Upper lobe of left lung (tissue), 6 donors: ENCODE measurements at regions not wholly inside any gene's neighbourhood (a gene's known extent, or its start where the extent isn't known, plus 50 kb on each side); places are given as distances from the start of the nearest gene placed in this dataset.

Experiments
- ATAC-seq, 2 donors: fragments of 200-7000 bp; cut with Tn5 transposase; one replicate each; pipeline ENCODE4 v1.9.1; 2022; ENCODE audit warnings: mild to moderate bottlenecking in 2 of 2, moderate library complexity in 2 of 2; ENCODE audit not compliant: low FRiP score in 2 of 2
- DNase-seq, 2 donors: peaks; one replicate each; pipeline ENCODE4 v3.0.0-alpha.2; 2019 to 2020
- H3K27ac ChIP-seq, 4 donors: fragments of 200-600 bp; sonication (generic); one replicate each; pipeline ENCODE4 v1.5.1; 2016 to 2019
- H3K27me3 ChIP-seq, 4 donors: fragments of 200-600 bp; sonication (generic); one replicate each; pipeline ENCODE4 v1.5.1; 2017 to 2019
- H3K36me3 ChIP-seq, 4 donors: fragments of 200-600 bp; sonication (generic); one replicate each; pipeline ENCODE4 v1.5.1; 2016 to 2019
- H3K4me1 ChIP-seq, 4 donors: fragments of 200-600 bp; sonication (generic); one replicate each; pipeline ENCODE4 v1.5.1; 2018 to 2019
- H3K4me3 ChIP-seq, 4 donors: fragments of 200-600 bp; sonication (generic); one replicate each; pipeline ENCODE4 v1.5.1; 2017 to 2019; ENCODE audit warnings: mild to moderate bottlenecking in 2 of 4, moderate library complexity in 1 of 4
- H3K9me3 ChIP-seq, 4 donors: fragments of 200-600 bp; sonication (generic); one replicate each; pipeline ENCODE4 v1.5.1; 2018 to 2019
- CTCF ChIP-seq, 6 experiments: fragments of 450-650 bp in 4 of 6; fragments of 200-600 bp in 2 of 6; sonication (generic) in 2 of 6; IDR thresholded peaks; one replicate each; pipeline ENCODE4 v1.5.1; 2016 to 2019; ENCODE audit warnings: antibody characterized with exemption in 6 of 6
- EP300 ChIP-seq, 4 donors: sonication (generic); formaldehyde crosslinking; IDR thresholded peaks; one replicate each; pipeline ENCODE4 v1.5.1; 2017; ENCODE audit warnings: antibody characterized with exemption in 4 of 4, control low read depth in 2 of 4
- POLR2A ChIP-seq, 4 donors: fragments of 450-650 bp; IDR thresholded peaks; one replicate each; pipeline ENCODE4 v1.5.1; 2016 to 2017; ENCODE audit warnings: antibody characterized with exemption in 4 of 4, mild to moderate bottlenecking in 2 of 4
- POLR2AphosphoS5 ChIP-seq, 2 donors: sonication (generic); formaldehyde crosslinking; IDR thresholded peaks; one replicate each; pipeline ENCODE4 v1.5.1; 2017; ENCODE audit warnings: antibody characterized with exemption in 2 of 2
- WGBS, 2 donors: methylation state at CpG; one replicate each; pipeline ENCODE4 v1.1.5; 2017 to 2018; 5-methylcytosine and 5-hydroxymethylcytosine counted together
- donor health status: DM: no; HTN: no; CAD: no; lungs with moderate emphysema.
- donor health status: DM: no; HTN: yes; CAD: no; lungs with severe emphysema.

GRCh38 chr1:208534599-208534897, 290.4 kb upstream of the PLXNA2 start:
- H3K4me1 ChIP-seq = no peaks in the 10 kb centered on the region
- ATAC-seq (no peak), DNase-seq (no peak)
- WGBS, 2 donors = 66 to 90% methylated on average over 4 of the region's 4 CpGs
- no peaks in the 10 kb centered on the region for H3K9me3 ChIP-seq
- H3K27ac ChIP-seq = no peak overlapping the region
- no peak overlapping the region for H3K4me3 ChIP-seq
- H3K36me3 ChIP-seq = no peaks in the 10 kb centered on the region
- TF ChIP-seq POLR2A (IDR thresholded peaks at IDR 0.05) = no peak
- no peak for TF ChIP-seq CTCF (IDR thresholded peaks at IDR 0.05)
- TF ChIP-seq EP300 (IDR thresholded peaks at IDR 0.05) = no peak
- no peak for TF ChIP-seq POLR2AphosphoS5 (IDR thresholded peaks at IDR 0.05)
- no peaks in the 10 kb centered on the region for H3K27me3 ChIP-seq

- no peaks in the 10 kb centered on the region for H3K27me3 ChIP-seq
- no peak overlapping the region for H3K27ac ChIP-seq
- H3K4me1 ChIP-seq = no peaks in the 10 kb centered on the region
- no peaks in the 10 kb centered on the region for H3K9me3 ChIP-seq
- H3K4me3 ChIP-seq = no peak overlapping the region
- no peak for DNase-seq
- no peak for TF ChIP-seq POLR2A (IDR thresholded peaks at IDR 0.05)
- no peak for TF ChIP-seq POLR2AphosphoS5 (IDR thresholded peaks at IDR 0.05)
- TF ChIP-seq EP300 (IDR thresholded peaks at IDR 0.05) = no peak
- no peak for TF ChIP-seq CTCF (IDR thresholded peaks at IDR 0.05)
- 89 to 93% methylated on average over 3 of the region's 3 CpGs for WGBS, 2 donors
- no peaks in the 10 kb centered on the region for H3K36me3 ChIP-seq
- no peak for ATAC-seq
These were observed 290.8 kb upstream of the PLXNA2 start for GRCh38 chr1:208534979-208535378.

- Histone ChIP-seq H3K27ac (no peak overlapping the region), H3K9me3 (no peaks in the 10 kb centered on the region), H3K36me3 (no peaks in the 10 kb centered on the region), H3K4me3 (no peak overlapping the region), H3K27me3 (no peaks in the 10 kb centered on the region), H3K4me1 (no peaks in the 10 kb centered on the region)
- ATAC-seq (no peak), DNase-seq (no peak)
- WGBS, 2 donors = 71 to 84% methylated on average over 7 of the region's 7 CpGs
- TF ChIP-seq CTCF (IDR thresholded peaks at IDR 0.05) = no peak
- no peak for TF ChIP-seq POLR2A (IDR thresholded peaks at IDR 0.05)
- TF ChIP-seq POLR2AphosphoS5 (IDR thresholded peaks at IDR 0.05) = no peak
- TF ChIP-seq EP300 (IDR thresholded peaks at IDR 0.05) = no peak
These were observed 291.3 kb upstream of the PLXNA2 start for GRCh38 chr1:208535511-208535910.

- no peak overlapping the region for H3K4me3 ChIP-seq
- H3K27ac ChIP-seq = no peak overlapping the region
- no peaks in the 10 kb centered on the region for H3K27me3 ChIP-seq
- no peak for ATAC-seq
- H3K9me3 ChIP-seq = no peaks in the 10 kb centered on the region
- no peak for TF ChIP-seq EP300 (IDR thresholded peaks at IDR 0.05)
- TF ChIP-seq CTCF (IDR thresholded peaks at IDR 0.05) = no peak
- TF ChIP-seq POLR2AphosphoS5 (IDR thresholded peaks at IDR 0.05) = no peak
- no peak for TF ChIP-seq POLR2A (IDR thresholded peaks at IDR 0.05)
- WGBS, 2 donors = 59 to 75% methylated on average over 4 of the region's 4 CpGs
- DNase-seq = no peak
- H3K4me1 ChIP-seq = no peaks in the 10 kb centered on the region
- H3K36me3 ChIP-seq = no peaks in the 10 kb centered on the region
These were observed 292.0 kb upstream of the PLXNA2 start for GRCh38 chr1:208536212-208536611.

- H3K36me3 ChIP-seq = no peaks in the 10 kb centered on the region
- WGBS, 2 donors = 56 to 61% methylated on average over 2 to 3 of the region's 3 CpGs
- no peak overlapping the region for H3K4me3 ChIP-seq
- H3K4me1 ChIP-seq = no peaks in the 10 kb centered on the region
- no peak for TF ChIP-seq EP300 (IDR thresholded peaks at IDR 0.05)
- no peak for TF ChIP-seq POLR2A (IDR thresholded peaks at IDR 0.05)
- TF ChIP-seq CTCF (IDR thresholded peaks at IDR 0.05) = no peak
- TF ChIP-seq POLR2AphosphoS5 (IDR thresholded peaks at IDR 0.05) = no peak
- H3K9me3 ChIP-seq = no peaks in the 10 kb centered on the region
- no peaks in the 10 kb centered on the region for H3K27me3 ChIP-seq
- no peak for ATAC-seq
- DNase-seq = no peak
- H3K27ac ChIP-seq = no peak overlapping the region
These were observed 293.0 kb upstream of the PLXNA2 start for GRCh38 chr1:208537198-208537597.
